Glutamatergic neuron (in vitro differentiated cells): ENCODE measurements at regions not wholly inside any gene's neighbourhood (a gene's known extent, or its start where the extent isn't known, plus 50 kb on each side); places are given as distances from the start of the nearest gene placed in this dataset.

Experiments used
- DNase-seq: peaks from one replicate; pipeline ENCODE4 v3.0.0; 2022
- H3K27ac Mint-ChIP-seq: one replicate; pipeline ENCODE4 v1.8.0; 2020; ENCODE audit warnings: mild to moderate bottlenecking, mixed read lengths, inconsistent platforms; ENCODE audit not compliant: unreplicated experiment
- H3K27me3 Mint-ChIP-seq: one replicate; pipeline ENCODE4 v1.8.0; 2020; ENCODE audit warnings: mild to moderate bottlenecking, moderate library complexity, mixed read lengths, inconsistent platforms; ENCODE audit not compliant: unreplicated experiment
- H3K36me3 Mint-ChIP-seq: one replicate; pipeline ENCODE4 v1.8.0; 2020; ENCODE audit warnings: mild to moderate bottlenecking, mixed read lengths, inconsistent platforms; ENCODE audit not compliant: unreplicated experiment
- H3K4me1 Mint-ChIP-seq: one replicate; pipeline ENCODE4 v1.8.0; 2020; ENCODE audit warnings: mild to moderate bottlenecking, low read depth, mixed read lengths, inconsistent platforms; ENCODE audit not compliant: unreplicated experiment
- H3K4me3 Mint-ChIP-seq: one replicate; pipeline ENCODE4 v1.8.0; 2020; ENCODE audit warnings: mild to moderate bottlenecking, mixed read lengths, inconsistent platforms; ENCODE audit not compliant: unreplicated experiment
- H3K9me3 Mint-ChIP-seq: one replicate; pipeline ENCODE4 v1.8.0; 2020; ENCODE audit warnings: mild to moderate bottlenecking, moderate library complexity, mixed read lengths, inconsistent platforms; ENCODE audit not compliant: unreplicated experiment
- CTCF ChIP-seq: fragments of 200-600 bp; sonication (generic); IDR thresholded peaks from one replicate; pipeline ENCODE4 v1.5.0; 2021; ENCODE audit not compliant: partially characterized antibody, unreplicated experiment

GRCh38 chr18:34115409-34116081 is 109.2 kb downstream of the NOL4 start:
- DNase-seq = no peak
- H3K27ac Mint-ChIP-seq = no peak overlapping the region
- no peak overlapping the region for H3K4me3 Mint-ChIP-seq

DNA sequence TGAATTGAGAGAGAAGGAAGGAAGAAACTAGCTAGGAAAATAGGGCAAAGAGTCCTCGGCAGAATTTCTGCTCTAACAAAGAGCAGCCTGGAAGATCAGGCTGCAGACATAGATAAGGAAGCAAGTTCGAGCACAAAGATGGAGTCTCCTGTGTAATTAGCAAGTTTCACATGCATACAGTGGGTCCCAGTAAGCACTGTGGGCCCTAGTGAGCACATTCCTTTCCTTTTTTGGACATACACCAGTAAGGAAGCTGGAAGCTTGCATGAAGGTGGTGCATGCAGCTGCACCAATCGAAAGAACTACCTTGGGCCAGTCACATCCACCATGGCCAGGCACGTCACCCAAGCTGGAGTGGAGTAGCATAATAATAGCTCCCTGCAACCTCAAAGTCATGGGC is 109.7 kb downstream of the NOL4 start:
- Mint-ChIP-seq H3K4me1 (no peaks in the 10 kb centered on the region), H3K27me3 (no peaks in the 10 kb centered on the region), H3K9me3 (no peaks in the 10 kb centered on the region), H3K4me3 (no peak overlapping the region), H3K36me3 (no peaks in the 10 kb centered on the region), H3K27ac (no peak overlapping the region)
- no peak for DNase-seq
- no peak for TF ChIP-seq CTCF

More at GRCh38 chr18:34115409-34116081, 109.2 kb downstream of the NOL4 start:
- TF ChIP-seq CTCF = no peak
- Mint-ChIP-seq H3K9me3 (no peaks in the 10 kb centered on the region), H3K4me1 (no peaks in the 10 kb centered on the region), H3K36me3 (no peaks in the 10 kb centered on the region), H3K27me3 (no peaks in the 10 kb centered on the region)

DNA sequence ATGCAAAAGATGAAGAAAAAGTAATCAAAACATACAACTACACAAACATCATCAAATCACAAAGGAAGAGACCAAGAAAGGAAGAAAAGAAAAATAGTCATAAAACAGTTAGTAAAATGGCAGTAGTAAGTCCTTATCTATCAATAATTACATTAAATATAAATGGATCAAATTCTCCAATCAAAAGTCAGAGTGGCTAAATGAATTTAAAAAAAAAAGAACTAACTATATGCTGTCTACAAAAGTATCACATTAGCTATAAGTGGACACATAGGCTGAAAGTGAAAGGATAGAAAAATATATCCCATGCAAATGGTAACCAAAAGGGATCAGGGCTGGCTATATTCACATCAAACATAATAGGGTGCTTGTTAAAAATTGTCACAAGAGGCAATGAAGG is 116.5 kb downstream of the NOL4 start:
- no peak overlapping the region for H3K4me3 Mint-ChIP-seq
- no peaks in the 10 kb centered on the region for H3K4me1 Mint-ChIP-seq
- H3K36me3 Mint-ChIP-seq = no peaks in the 10 kb centered on the region
- H3K9me3 Mint-ChIP-seq = no peaks in the 10 kb centered on the region
- no peak for DNase-seq
- no peak overlapping the region for H3K27ac Mint-ChIP-seq
- no peak for TF ChIP-seq CTCF
- H3K27me3 Mint-ChIP-seq = no peaks in the 10 kb centered on the region

GRCh38 chr18:34098109-34098508 is 126.6 kb downstream of the NOL4 start:
- Mint-ChIP-seq H3K36me3 (no peaks in the 10 kb centered on the region), H3K9me3 (no peaks in the 10 kb centered on the region), H3K27me3 (no peaks in the 10 kb centered on the region), H3K4me3 (no peak overlapping the region), H3K27ac (no peak overlapping the region), H3K4me1 (no peaks in the 10 kb centered on the region)
- TF ChIP-seq CTCF = no peak
- no peak for DNase-seq

GRCh38 chr18:34097312-34097711 is 127.4 kb downstream of the NOL4 start:
- Mint-ChIP-seq H3K27ac (no peak overlapping the region), H3K9me3 (no peaks in the 10 kb centered on the region), H3K27me3 (no peaks in the 10 kb centered on the region), H3K4me3 (no peak overlapping the region), H3K4me1 (no peaks in the 10 kb centered on the region), H3K36me3 (no peaks in the 10 kb centered on the region)
- TF ChIP-seq CTCF = no peak
- DNase-seq = no peak
